Thoracic aorta (tissue), 2 donors: ENCODE measurements at regions not wholly inside any gene's neighbourhood (a gene's known extent, or its start where the extent isn't known, plus 50 kb on each side); places are given as distances from the start of the nearest gene placed in this dataset.
"Not testable (repeated sequence)": the region's sequence is repeated elsewhere in the genome, so short reads cannot be mapped to it uniquely, and the experiment has no call there.

Source experiments
- ATAC-seq: fragments of 150-250 bp; one replicate; pipeline ENCODE4 v1.8.0; 2017; ENCODE audit warnings: low read depth; ENCODE audit not compliant: insufficient number of reproducible peaks, low FRiP score
- DNase-seq: peaks from one replicate; pipeline ENCODE4 v3.0.0-alpha.2; 2020; ENCODE audit warnings: low spot score
- H3K27ac ChIP-seq, 2 donors: fragments of 200-600 bp; sonication (generic); 1 replicate in 1 of 2; 2 replicates in 1 of 2; pipeline ENCODE4 v1.5.1; 2016; ENCODE audit warnings: mild to moderate bottlenecking in 2 of 2, moderate library complexity in 2 of 2
- H3K27me3 ChIP-seq: fragments of 200-600 bp; sonication (generic); replicated peaks from 2 replicates; pipeline ENCODE4 v1.6.0; 2016; ENCODE audit warnings: mild to moderate bottlenecking; ENCODE audit not compliant: insufficient read depth
- H3K36me3 ChIP-seq: fragments of 200-600 bp; sonication (generic); one replicate; pipeline ENCODE4 v1.5.1; 2016
- H3K4me1 ChIP-seq, 2 donors: fragments of 200-600 bp; sonication (generic); 1 replicate in 1 of 2; 2 replicates in 1 of 2; pipeline versions ENCODE4 v1.5.1 to v1.6.0; 2016; ENCODE audit warnings: low read depth in 2 of 2, mild to moderate bottlenecking in 1 of 2; ENCODE audit not compliant: control insufficient read depth in 1 of 2
- H3K4me3 ChIP-seq: fragments of 200-600 bp; sonication (generic); 2 replicates; pipeline ENCODE4 v1.5.1; 2016; ENCODE audit warnings: mild to moderate bottlenecking
- H3K9me3 ChIP-seq: fragments of 200-600 bp; sonication (generic); 2 replicates; pipeline ENCODE4 v1.5.1; 2016
- CTCF ChIP-seq: fragments of 200-600 bp; sonication (generic); IDR thresholded peaks from one replicate; pipeline ENCODE4 v1.5.1; 2019; ENCODE audit warnings: antibody characterized with exemption

DNA sequence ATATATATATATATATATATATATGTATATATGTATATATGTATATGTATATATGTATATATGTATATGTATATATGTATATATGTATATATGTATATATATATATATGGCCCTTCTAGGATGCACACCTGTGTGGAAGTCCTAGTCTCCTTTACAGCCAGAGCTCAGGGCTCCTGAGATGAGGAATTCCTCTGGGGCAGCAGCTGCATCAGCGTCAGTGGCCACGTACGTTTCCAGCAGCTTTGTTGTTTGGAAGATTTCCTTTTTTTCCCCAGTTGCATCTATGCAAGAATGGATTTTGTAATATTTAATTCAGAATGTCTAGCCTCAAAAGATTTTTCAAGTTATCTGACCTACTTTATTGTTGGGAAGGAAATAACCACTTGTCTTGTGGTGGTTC lies 68.6 kb downstream of the TNFAIP2 start:
- H3K27ac ChIP-seq = no peak overlapping the region
- no peaks in the 10 kb centered on the region for H3K9me3 ChIP-seq
- peaks cover 8% of the 10 kb centered on the region for H3K27me3 ChIP-seq
- DNase-seq (no peak), ATAC-seq (no peak)
- TF ChIP-seq CTCF = no peak
- peaks cover 6 to 8% of the 10 kb centered on the region in 2 donors for H3K4me1 ChIP-seq
- no peak overlapping the region for H3K4me3 ChIP-seq
- no peaks in the 10 kb centered on the region for H3K36me3 ChIP-seq

- H3K4me3 ChIP-seq = no peak overlapping the region
- no peaks in the 10 kb centered on the region for H3K9me3 ChIP-seq
- DNase-seq (no peak), ATAC-seq (no peak)
- H3K36me3 ChIP-seq = no peaks in the 10 kb centered on the region
- peaks cover 8% of the 10 kb centered on the region for H3K27me3 ChIP-seq
- H3K4me1 ChIP-seq = peaks cover 6 to 8% of the 10 kb centered on the region in 2 donors
- H3K27ac ChIP-seq = no peak overlapping the region
- no peak for TF ChIP-seq CTCF
Observed at GRCh38 chr14:103192246-103192840, 69.1 kb downstream of the TNFAIP2 start.

- not testable (repeated sequence) for H3K9me3 ChIP-seq, DNase-seq, H3K4me3 ChIP-seq, H3K27ac ChIP-seq, ATAC-seq, H3K4me1 ChIP-seq, H3K27me3 ChIP-seq, H3K36me3 ChIP-seq
Observed at GRCh38 chr14:103192861-103193260, 69.6 kb downstream of the TNFAIP2 start.

DNA sequence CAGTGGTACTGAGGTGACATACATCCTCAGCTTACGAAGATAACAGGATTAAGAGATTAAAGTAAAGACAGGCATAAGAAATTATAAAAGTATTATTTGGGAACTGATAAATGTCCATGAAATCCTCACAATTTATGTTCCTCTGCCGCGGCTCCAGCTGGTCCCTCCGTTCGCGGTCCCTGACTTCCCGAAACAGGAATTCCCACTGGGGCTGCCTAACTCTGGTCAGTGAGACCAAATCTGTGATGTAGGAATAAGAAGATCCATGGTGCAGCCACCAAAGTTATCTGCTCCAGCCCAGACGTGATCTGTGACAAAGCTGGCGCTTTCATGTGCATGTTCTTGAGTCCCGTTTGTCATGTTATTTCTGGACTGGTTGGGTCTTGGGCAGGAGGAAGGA lies 70.2 kb downstream of the TNFAIP2 start:
- not testable (repeated sequence) for H3K4me1 ChIP-seq, H3K27ac ChIP-seq, ATAC-seq, H3K36me3 ChIP-seq, H3K27me3 ChIP-seq, H3K4me3 ChIP-seq, H3K9me3 ChIP-seq, DNase-seq

DNA sequence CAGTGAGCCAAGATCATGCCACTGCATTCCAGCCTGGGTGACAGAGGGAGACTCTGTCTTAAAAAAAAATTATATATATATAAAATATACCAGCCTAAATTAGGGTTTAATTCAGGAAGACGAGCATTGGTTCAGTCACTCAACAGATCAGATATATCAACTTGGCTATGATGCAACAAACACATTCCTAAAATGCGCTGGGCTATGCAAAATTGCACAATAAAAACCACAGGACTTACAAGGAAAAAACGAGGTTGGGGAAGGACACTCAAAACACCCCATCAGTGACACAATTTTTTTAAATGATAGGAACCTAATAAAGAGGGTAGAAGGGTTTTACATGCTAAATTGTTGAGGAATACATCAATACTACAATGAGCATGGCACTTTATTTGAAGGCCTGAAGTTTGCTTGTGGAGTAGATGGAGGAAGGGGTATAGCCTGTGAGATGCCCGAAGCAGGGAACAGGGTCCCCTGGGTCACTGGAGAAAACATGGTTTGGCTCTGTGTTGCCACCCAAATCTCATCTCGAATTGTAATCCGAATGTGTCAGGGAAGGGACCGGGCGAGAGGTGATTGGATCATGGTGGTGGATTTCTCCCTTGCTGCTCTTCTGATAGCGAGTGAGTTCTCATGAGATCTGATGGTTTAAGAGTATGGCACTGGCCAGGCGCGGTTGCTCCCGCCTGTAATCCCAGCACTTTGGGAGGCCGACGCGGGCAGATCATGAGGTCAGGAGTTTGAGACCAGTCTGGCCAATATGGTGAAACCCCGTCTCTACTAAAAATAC lies 71.2 kb downstream of the TNFAIP2 start:
- TF ChIP-seq CTCF = no peak
- Histone ChIP-seq H3K27ac (no peak overlapping the region), H3K36me3 (no peaks in the 10 kb centered on the region), H3K4me3 (no peak overlapping the region), H3K9me3 (no peaks in the 10 kb centered on the region), H3K27me3 (no peaks in the 10 kb centered on the region), H3K4me1 (no peaks in the 10 kb centered on the region)
- ATAC-seq (no peak), DNase-seq (no peak)

DNA sequence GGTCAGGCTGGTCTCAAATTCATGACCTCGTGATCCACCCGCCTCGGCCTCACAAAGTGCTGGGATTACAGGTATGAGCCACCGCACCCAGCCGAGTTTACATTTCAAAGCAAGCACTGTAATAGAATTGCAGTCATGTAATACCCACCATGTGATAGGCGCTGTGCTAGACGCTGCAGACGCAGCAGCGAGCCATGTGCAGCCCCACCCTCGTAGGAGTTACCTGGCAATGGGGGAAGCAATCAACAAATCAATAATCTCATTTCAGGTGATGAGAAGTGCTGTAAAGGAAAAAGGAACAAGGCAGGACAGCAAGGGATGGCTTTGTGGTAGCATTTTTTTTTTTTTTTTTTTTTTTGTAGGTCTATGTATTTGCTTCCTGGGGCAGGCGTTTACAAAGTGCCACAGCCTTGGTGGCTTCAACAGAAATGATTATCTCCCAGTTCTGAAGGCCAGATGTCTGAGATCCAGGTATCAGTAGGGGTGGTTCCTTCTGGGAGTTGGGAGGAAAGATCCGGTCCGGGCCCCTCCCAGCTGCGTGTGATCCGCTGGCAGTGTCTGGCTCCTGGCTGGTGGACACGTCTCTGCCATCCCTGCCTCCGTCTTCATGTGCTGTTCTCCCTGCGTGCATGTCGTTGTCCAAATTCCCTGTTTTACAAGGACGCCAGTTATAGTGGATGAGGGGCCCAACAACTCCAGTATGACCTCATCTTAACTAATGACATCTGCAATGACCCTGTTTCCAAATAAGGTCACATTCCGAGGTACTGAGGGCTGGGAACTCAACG lies 72.8 kb downstream of the TNFAIP2 start:
- Histone ChIP-seq H3K27ac (no peak overlapping the region), H3K36me3 (no peaks in the 10 kb centered on the region), H3K4me1 (no peaks in the 10 kb centered on the region), H3K4me3 (no peak overlapping the region), H3K27me3 (no peaks in the 10 kb centered on the region), H3K9me3 (no peaks in the 10 kb centered on the region)
- ATAC-seq (no peak), DNase-seq (no peak)
- TF ChIP-seq CTCF = no peak
